H1 (cell line): ENCODE measurements at regions not wholly inside any gene's neighbourhood (a gene's known extent, or its start where the extent isn't known, plus 50 kb on each side); places are given as distances from the start of the nearest gene placed in this dataset.

Experiments
- CTCF ChIA-PET: fragments of 300-600 bp; sonication (Branson Sonifier 250); formaldehyde crosslinking; loops from one replicate; lab custom pipeline; 2021; ENCODE audit not compliant: partially characterized antibody; lab: Charles Lee
- POLR2A ChIA-PET: fragments of 300-600 bp; sonication (Branson Sonifier 250); formaldehyde crosslinking; loops from one replicate; lab custom pipeline; 2021; ENCODE audit warnings: inconsistent platforms; ENCODE audit not compliant: partially characterized antibody; lab: Charles Lee
- DNase-seq, 2 experiments: peaks; one replicate each; pipeline versions ENCODE4 v3.0.0 to v3.0.0-alpha.2; 2010 to 2022; ENCODE audit warnings: low spot score in 2 of 2, low read depth in 1 of 2, mixed read lengths in 1 of 2
- FAIRE-seq: peaks from 2 replicates; lab custom pipeline; 2011; peaks lifted over from hg19 to GRCh38; lab: Jason Lieb, UNC
- H2AFZ ChIP-seq: 2 replicates; pipeline ENCODE4 v1.8.1; 2012; ENCODE audit warnings: low read length, inconsistent platforms
- H2AK5ac ChIP-seq: 2 replicates; pipeline ENCODE4 v1.6.1; 2013; ENCODE audit warnings: low read depth, low read length
- H2BK120ac ChIP-seq: replicated peaks from 2 replicates; pipeline ENCODE3; 2013; ENCODE audit warnings: low read depth, low read length, inconsistent platforms
- H2BK12ac ChIP-seq: 2 replicates; pipeline ENCODE4 v1.6.1; 2013; ENCODE audit warnings: low read depth, low read length
- H2BK15ac ChIP-seq: 2 replicates; pipeline ENCODE4 v1.6.1; 2013; ENCODE audit warnings: low read length
- H2BK20ac ChIP-seq: 2 replicates; pipeline ENCODE4 v1.6.1; 2013; ENCODE audit warnings: low read length
- H2BK5ac ChIP-seq: 2 replicates; pipeline ENCODE4 v1.6.1; 2013; ENCODE audit warnings: low read depth, low read length
- H3K14ac ChIP-seq: 2 replicates; pipeline ENCODE4 v1.6.1; 2013; ENCODE audit warnings: inconsistent platforms; ENCODE audit not compliant: insufficient read length
- H3K18ac ChIP-seq: 2 replicates; pipeline ENCODE4 v1.6.1; 2013; ENCODE audit warnings: low read length; ENCODE audit errors: extremely low read depth
- H3K23ac ChIP-seq: 2 replicates; pipeline ENCODE4 v1.6.1; 2013; ENCODE audit warnings: inconsistent platforms; ENCODE audit not compliant: insufficient read length
- H3K23me2 ChIP-seq: 2 replicates; pipeline ENCODE4 v1.6.1; 2013; ENCODE audit warnings: low read depth, low read length
- H3K27ac ChIP-seq: 2 replicates; pipeline ENCODE4 v1.6.1; 2011; ENCODE audit warnings: low read depth, low read length, inconsistent platforms
- H3K27me3 ChIP-seq, 4 experiments: replicated peaks in 1 of 4; 1 replicate in 1 of 4; 2 replicates in 3 of 4; pipeline versions ENCODE4 v1.6.1 to v1.8.1; 2011 to 2013; ENCODE audit warnings: low read length in 3 of 4, mild to moderate bottlenecking in 3 of 4, inconsistent platforms in 2 of 4, mixed read lengths in 2 of 4, moderate library complexity in 1 of 4; ENCODE audit not compliant: control insufficient read depth in 3 of 4, insufficient read depth in 3 of 4; ENCODE audit errors: extremely low read depth in 1 of 4
- H3K36me3 ChIP-seq, 4 experiments: 2 replicates each; pipeline versions ENCODE4 v1.6.1 to v1.8.1; 2011 to 2013; ENCODE audit warnings: mild to moderate bottlenecking in 4 of 4, low read length in 3 of 4, moderate library complexity in 2 of 4, control low read depth in 1 of 4, inconsistent platforms in 1 of 4; ENCODE audit not compliant: insufficient read depth in 4 of 4, control insufficient read depth in 2 of 4
- H3K4ac ChIP-seq: replicated peaks from 2 replicates; pipeline ENCODE3; 2013; ENCODE audit warnings: low read length, low read depth, mixed read lengths, inconsistent platforms; ENCODE audit not compliant: insufficient read length
- H3K4me1 ChIP-seq, 4 experiments: replicated peaks in 1 of 4; 1 replicate in 1 of 4; 2 replicates in 3 of 4; pipeline versions ENCODE4 v1.6.1 to v1.8.1; 2011 to 2013; ENCODE audit warnings: low read length in 3 of 4, inconsistent platforms in 2 of 4, mixed read lengths in 1 of 4; ENCODE audit not compliant: insufficient read depth in 4 of 4, control insufficient read depth in 3 of 4
- H3K4me2 ChIP-seq, 2 experiments: 2 replicates each; pipeline versions ENCODE4 v1.6.1 to v1.8.1; 2011 to 2013; ENCODE audit warnings: low read depth in 2 of 2, low read length in 2 of 2, control low read depth in 1 of 2, inconsistent platforms in 1 of 2, mild to moderate bottlenecking in 1 of 2; ENCODE audit not compliant: insufficient read depth in 1 of 2
- H3K4me3 ChIP-seq, 4 experiments: fragments of 200-600, 300-600 bp in 1 of 4; sonication (generic), shearing (Covaris generic), sonication (Bioruptor Twin) in 1 of 4; 2 replicates each; pipeline versions ENCODE4 v1.5.1 to v1.8.1; 2011 to 2016; ENCODE audit warnings: low read length in 4 of 4, low read depth in 3 of 4, control low read depth in 2 of 4, inconsistent platforms in 2 of 4, mild to moderate bottlenecking in 2 of 4, mixed read lengths in 1 of 4, moderate library complexity in 1 of 4; ENCODE audit not compliant: insufficient read depth in 2 of 4; ENCODE audit errors: extremely low read depth in 1 of 4
- H3K56ac ChIP-seq: replicated peaks from 2 replicates; pipeline ENCODE3; 2013; ENCODE audit warnings: low read depth, mild to moderate bottlenecking, mixed read lengths, low read length, inconsistent platforms; ENCODE audit not compliant: insufficient read length
- H3K79me1 ChIP-seq: 2 replicates; pipeline ENCODE4 v1.6.1; 2013; ENCODE audit warnings: low read depth, low read length, control low read depth
- H3K79me2 ChIP-seq, 2 experiments: 2 replicates each; pipeline versions ENCODE4 v1.6.1 to v1.8.1; 2012 to 2013; ENCODE audit warnings: low read length in 2 of 2, mild to moderate bottlenecking in 2 of 2, inconsistent platforms in 1 of 2; ENCODE audit not compliant: insufficient read depth in 2 of 2, control insufficient read depth in 1 of 2
- H3K9ac ChIP-seq, 4 experiments: replicated peaks in 1 of 4; 1 replicate in 1 of 4; 2 replicates in 3 of 4; pipeline versions ENCODE4 v1.6.1 to v1.8.1; 2011 to 2013; ENCODE audit warnings: low read depth in 3 of 4, low read length in 3 of 4, control low read depth in 2 of 4, mild to moderate bottlenecking in 2 of 4, moderate library complexity in 2 of 4, inconsistent platforms in 1 of 4; ENCODE audit errors: extremely low read depth in 1 of 4
- H3K9me3 ChIP-seq, 2 experiments: 2 replicates each; pipeline versions ENCODE4 v1.6.1 to v1.8.1; 2012 to 2013; ENCODE audit warnings: mild to moderate bottlenecking in 2 of 2, moderate library complexity in 2 of 2, control low read depth in 1 of 2, inconsistent platforms in 1 of 2, low read depth in 1 of 2, low read length in 1 of 2, mixed read lengths in 1 of 2; ENCODE audit not compliant: insufficient read depth in 2 of 2
- H4K20me1 ChIP-seq, 2 experiments: replicated peaks in 1 of 2; 2 replicates each; pipeline versions ENCODE3 to v1.8.1; 2011 to 2013; ENCODE audit warnings: inconsistent platforms in 2 of 2, low read length in 2 of 2, mild to moderate bottlenecking in 1 of 2; ENCODE audit not compliant: insufficient read depth in 2 of 2, control insufficient read depth in 1 of 2
- H4K5ac ChIP-seq: 2 replicates; pipeline ENCODE4 v1.6.1; 2013; ENCODE audit warnings: low read length, low read depth, mixed read lengths, inconsistent platforms; ENCODE audit not compliant: insufficient read length
- H4K8ac ChIP-seq: 2 replicates; pipeline ENCODE4 v1.8.0; 2013; ENCODE audit warnings: mild to moderate bottlenecking, moderate library complexity, low read length, inconsistent platforms; ENCODE audit not compliant: insufficient read depth; ENCODE audit errors: extremely low read depth
- H4K91ac ChIP-seq: replicated peaks from 2 replicates; pipeline ENCODE3; 2013; ENCODE audit warnings: low read length, mixed read lengths, inconsistent platforms; ENCODE audit not compliant: insufficient read length
- E2F6 ChIP-seq: IDR thresholded peaks from 2 replicates; pipeline ENCODE4 v1.6.1; 2012; ENCODE audit warnings: inconsistent platforms
- HDAC6 ChIP-seq: IDR thresholded peaks from one replicate; pipeline ENCODE4 v1.7.1; 2012; ENCODE audit warnings: low read depth, mild to moderate bottlenecking, inconsistent platforms, low read length, moderate library complexity
- MAFK ChIP-seq: IDR thresholded peaks from 2 replicates; pipeline ENCODE4 v1.6.1; 2012; ENCODE audit warnings: low read depth, mild to moderate bottlenecking, improper control_type of control experiment, low read length
- RXRA ChIP-seq: IDR thresholded peaks from 2 replicates; pipeline ENCODE4 v1.6.1; 2011; ENCODE audit warnings: low read depth, mild to moderate bottlenecking, low read length, moderate library complexity; ENCODE audit not compliant: insufficient read depth
- SP4 ChIP-seq: IDR thresholded peaks from 2 replicates; pipeline ENCODE4 v1.6.1; 2012; ENCODE audit warnings: low read length, inconsistent platforms
- TCF12 ChIP-seq: IDR thresholded peaks from 2 replicates; pipeline ENCODE4 v1.6.1; 2011; ENCODE audit warnings: low read depth, mild to moderate bottlenecking, low read length
- WGBS, 2 experiments: shearing (Covaris generic) in 1 of 2; methylation state at CpG; one replicate each; pipeline versions ENCODE4 v1.1.6 to v1.1.7; 2013 to 2015; ENCODE audit warnings: low lambda C conversion rate in 2 of 2, mixed read lengths in 2 of 2, inconsistent platforms in 1 of 2, low coverage in 1 of 2, missing lambda C conversion rate in 1 of 2; ENCODE audit not compliant: insufficient replicate concordance in 2 of 2, insufficient coverage in 1 of 2, insufficient read length in 1 of 2; ENCODE audit errors: extremely low coverage in 1 of 2, missing lambda C conversion rate in 1 of 2; 5-methylcytosine and 5-hydroxymethylcytosine counted together
- TF ChIP-seq, protein P1 (sequence below): IDR thresholded peaks from 2 replicates; pipeline ENCODE4 v1.6.1; 2012; ENCODE audit warnings: inconsistent platforms
- TF ChIP-seq, protein P2 (sequence below): IDR thresholded peaks from 2 replicates; pipeline ENCODE4 v1.6.1; 2012; ENCODE audit warnings: low read length, inconsistent platforms

DNA sequence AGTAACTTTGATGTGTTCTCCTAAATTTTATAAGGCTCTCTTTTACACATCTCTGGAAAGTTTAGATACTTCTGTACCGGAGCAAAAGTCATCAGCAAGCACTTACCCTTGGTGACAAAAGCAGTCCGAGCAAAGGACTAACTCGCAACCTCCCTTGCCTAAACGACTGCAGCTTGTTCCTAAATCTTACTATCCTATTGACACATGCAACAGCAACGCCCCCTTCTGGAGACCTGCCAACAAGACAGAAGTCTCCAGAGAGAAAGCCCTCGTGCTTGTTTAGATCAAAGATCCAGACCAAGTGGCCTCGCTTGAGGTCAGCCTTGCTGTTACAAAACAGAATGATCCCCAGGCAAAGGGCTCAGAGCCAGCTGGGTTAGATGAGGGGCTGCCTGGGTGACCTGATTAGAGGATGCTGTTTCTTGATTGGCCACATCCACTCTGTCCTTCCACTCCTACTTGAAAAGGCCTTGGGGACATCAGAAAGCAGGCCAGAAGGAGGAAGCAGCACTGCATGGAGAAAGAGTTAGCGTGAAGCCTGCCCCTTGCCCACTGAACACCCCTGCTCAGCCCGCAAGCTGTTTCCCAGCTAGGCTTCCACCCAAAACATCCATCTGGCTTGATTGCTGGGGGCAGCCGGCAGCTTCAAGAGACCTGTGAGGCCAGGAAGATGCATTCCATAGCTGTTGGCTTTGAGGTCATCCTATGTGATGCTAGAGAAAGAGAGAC is 94.3 kb downstream of the HNRNPLL start:
- Histone ChIP-seq H2BK20ac (no peak overlapping the region), H3K4me1 (peaks cover 0 to 3% (median 0%) of the 10 kb centered on the region in 4 experiments; a peak in 1 of 7 replicates), H4K5ac (no peak overlapping the region), H3K79me1 (no peaks in the 10 kb centered on the region), H3K14ac (no peak overlapping the region), H3K23me2 (no peaks in the 10 kb centered on the region), H3K79me2 (no peaks in the 10 kb centered on the region), H4K20me1 (no peaks in the 10 kb centered on the region), H3K27me3 (peaks cover 0 to 8% (median 6%) of the 10 kb centered on the region in 4 experiments; a peak in 3 of 7 replicates), H3K4ac (no peak overlapping the region), H3K27ac (no peak overlapping the region), H4K91ac (no peak overlapping the region), H3K23ac (no peak overlapping the region), H2BK15ac (no peak overlapping the region), H3K4me3 (no peak overlapping the region), H3K56ac (no peak overlapping the region), H2AK5ac (no peak overlapping the region), H2AFZ (peak overlapping the region; percentile 27; the same call in 1 of the 2 replicates), H2BK120ac (no peak overlapping the region), H3K9me3 (no peaks in the 10 kb centered on the region), H4K8ac (0 out of 2 replicates have a peak overlapping the region, but pooled peaks have one; percentile 20), H2BK12ac (peak overlapping the region; percentile 90; the same call in 1 of the 2 replicates), H3K36me3 (no peaks in the 10 kb centered on the region), H3K4me2 (no peak overlapping the region), H3K18ac (no peak overlapping the region; the same call in 1 of the 2 replicates), H3K9ac (no peak overlapping the region), H2BK5ac (no peak overlapping the region)
- FAIRE-seq (peak; percentile 81), DNase-seq (peak; percentile 74 to 89)
- WGBS, 2 experiments = 41% methylated on average over 10 of the region's 10 CpGs; no CpG with 5 or more reads in 1 of the 2 experiments
- ChIA-PET CTCF (interaction anchor here (0.6 to 7.7 kb wide), 64 partner anchors 10 to 611 kb away, joined by 3 to 94 read pairs (median 4); partner anchors contain the start of gene ATL2), POLR2A (interaction anchor here (0.7 to 2.1 kb wide), 6 partner anchors 29 to 243 kb away, joined by 3 to 8 read pairs (median 4); partner anchors contain the start of genes ATL2 and SRSF7)
- TF ChIP-seq, protein P1, sequence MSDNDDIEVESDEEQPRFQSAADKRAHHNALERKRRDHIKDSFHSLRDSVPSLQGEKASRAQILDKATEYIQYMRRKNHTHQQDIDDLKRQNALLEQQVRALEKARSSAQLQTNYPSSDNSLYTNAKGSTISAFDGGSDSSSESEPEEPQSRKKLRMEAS = peak; percentile 91
- TF ChIP-seq MAFK (no peak), E2F6 (peak; percentile 83), TCF12 (peak; percentile 35; the same call in 1 of the 2 replicates), RXRA (0 out of 2 replicates have a peak, but pooled peaks have one; percentile 33), SP4 (0 out of 2 replicates have a peak, but pooled peaks have one; percentile 35), HDAC6 (no peak)
- TF ChIP-seq, protein P2, sequence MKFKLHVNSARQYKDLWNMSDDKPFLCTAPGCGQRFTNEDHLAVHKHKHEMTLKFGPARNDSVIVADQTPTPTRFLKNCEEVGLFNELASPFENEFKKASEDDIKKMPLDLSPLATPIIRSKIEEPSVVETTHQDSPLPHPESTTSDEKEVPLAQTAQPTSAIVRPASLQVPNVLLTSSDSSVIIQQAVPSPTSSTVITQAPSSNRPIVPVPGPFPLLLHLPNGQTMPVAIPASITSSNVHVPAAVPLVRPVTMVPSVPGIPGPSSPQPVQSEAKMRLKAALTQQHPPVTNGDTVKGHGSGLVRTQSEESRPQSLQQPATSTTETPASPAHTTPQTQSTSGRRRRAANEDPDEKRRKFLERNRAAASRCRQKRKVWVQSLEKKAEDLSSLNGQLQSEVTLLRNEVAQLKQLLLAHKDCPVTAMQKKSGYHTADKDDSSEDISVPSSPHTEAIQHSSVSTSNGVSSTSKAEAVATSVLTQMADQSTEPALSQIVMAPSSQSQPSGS = no peak
